ENCODE measurements at regions not wholly inside any gene's neighbourhood (a gene's known extent, or its start where the extent isn't known, plus 50 kb on each side); places are given as distances from the start of the nearest gene placed in this dataset.
"Not testable (repeated sequence)": the region's sequence is repeated elsewhere in the genome, so short reads cannot be mapped to it uniquely, and the experiment has no call there.

- no peak for ATAC-seq (replicated peaks in 1 of 2)
- H3K4me1 Mint-ChIP-seq (ENCODE audit: low read depth) = peaks cover 22% of the 10 kb centered on the region
Observed at GRCh38 chr20:50356525-50356885, 153.7 kb upstream of the PTPN1 start.

GRCh38 chr20:50356962-50357782, 153.0 kb upstream of the PTPN1 start:
- H3K36me3 Mint-ChIP-seq (ENCODE audit: insufficient read depth in 2 of 2) = no peaks in the 10 kb centered on the region
- H3K4me3 Mint-ChIP-seq = no peak overlapping the region
- ATAC-seq (replicated peaks in 1 of 2) (no peak), DNase-seq (no peak)
- H3K27me3 Mint-ChIP-seq (ENCODE audit: low read depth) = peaks cover 7% of the 10 kb centered on the region
- H3K4me1 Mint-ChIP-seq (ENCODE audit: low read depth) = peaks cover 22% of the 10 kb centered on the region
- H3K27ac Mint-ChIP-seq = no peak overlapping the region
- no peaks in the 10 kb centered on the region for H3K9me3 Mint-ChIP-seq

More at GRCh38 chr20:50356525-50356885, 153.7 kb upstream of the PTPN1 start:
- Mint-ChIP-seq H3K27me3 (ENCODE audit: low read depth) (peaks cover 8% of the 10 kb centered on the region), H3K4me3 (no peak overlapping the region), H3K27ac (no peak overlapping the region), H3K36me3 (ENCODE audit: insufficient read depth in 2 of 2) (no peaks in the 10 kb centered on the region), H3K9me3 (no peaks in the 10 kb centered on the region)
- no peak for DNase-seq

- Mint-ChIP-seq H3K36me3 (ENCODE audit: insufficient read depth in 2 of 2) (no peaks in the 10 kb centered on the region), H3K9me3 (no peaks in the 10 kb centered on the region), H3K4me1 (ENCODE audit: low read depth) (peaks cover 16% of the 10 kb centered on the region), H3K4me3 (no peak overlapping the region), H3K27ac (no peak overlapping the region), H3K27me3 (ENCODE audit: low read depth) (peaks cover under 1% of the 10 kb centered on the region)
- DNase-seq (no peak), ATAC-seq (replicated peaks in 1 of 2) (peak in 1 of 2 donors; percentile 13)
Observed at GRCh38 chr20:50357783-50358161, 152.4 kb upstream of the PTPN1 start.

- ATAC-seq (replicated peaks in 1 of 2) = no peak
Observed at GRCh38 chr20:50358166-50358565, 152.0 kb upstream of the PTPN1 start.

GRCh38 chr20:50358971-50359370, 151.2 kb upstream of the PTPN1 start:
- Mint-ChIP-seq H3K36me3 (ENCODE audit: insufficient read depth in 2 of 2) (no peaks in the 10 kb centered on the region), H3K27ac (no peak overlapping the region), H3K9me3 (no peaks in the 10 kb centered on the region), H3K4me1 (ENCODE audit: low read depth) (peaks cover 5% of the 10 kb centered on the region), H3K4me3 (no peak overlapping the region), H3K27me3 (ENCODE audit: low read depth) (no peaks in the 10 kb centered on the region)
- ATAC-seq (replicated peaks in 1 of 2) (no peak), DNase-seq (no peak)

More at GRCh38 chr20:50358166-50358565, 152.0 kb upstream of the PTPN1 start:
- Mint-ChIP-seq H3K4me1 (ENCODE audit: low read depth) (peaks cover 12% of the 10 kb centered on the region), H3K27me3 (ENCODE audit: low read depth) (no peaks in the 10 kb centered on the region), H3K27ac (no peak overlapping the region), H3K9me3 (no peaks in the 10 kb centered on the region), H3K36me3 (ENCODE audit: insufficient read depth in 2 of 2) (no peaks in the 10 kb centered on the region), H3K4me3 (no peak overlapping the region)
- DNase-seq = no peak

- Mint-ChIP-seq H3K4me1 (ENCODE audit: low read depth) (peaks cover 5% of the 10 kb centered on the region), H3K9me3 (no peaks in the 10 kb centered on the region), H3K4me3 (no peak overlapping the region), H3K27ac (no peak overlapping the region), H3K27me3 (ENCODE audit: low read depth) (no peaks in the 10 kb centered on the region), H3K36me3 (ENCODE audit: insufficient read depth in 2 of 2) (no peaks in the 10 kb centered on the region)
- DNase-seq (no peak), ATAC-seq (replicated peaks in 1 of 2) (no peak)
Observed at GRCh38 chr20:50359607-50360217, 150.5 kb upstream of the PTPN1 start.

- H3K4me1 Mint-ChIP-seq (ENCODE audit: low read depth) = peaks cover 5% of the 10 kb centered on the region
- H3K4me3 Mint-ChIP-seq = no peak overlapping the region
- H3K36me3 Mint-ChIP-seq (ENCODE audit: insufficient read depth in 2 of 2) = no peaks in the 10 kb centered on the region
- DNase-seq (no peak), ATAC-seq (replicated peaks in 1 of 2) (no peak)
- no peak overlapping the region for H3K27ac Mint-ChIP-seq
- H3K9me3 Mint-ChIP-seq = no peaks in the 10 kb centered on the region
- no peaks in the 10 kb centered on the region for H3K27me3 Mint-ChIP-seq (ENCODE audit: low read depth)
Observed at GRCh38 chr20:50360218-50360672, 149.9 kb upstream of the PTPN1 start.

GRCh38 chr20:50360921-50361320, 149.3 kb upstream of the PTPN1 start:
- Mint-ChIP-seq H3K4me1 (ENCODE audit: low read depth) (peaks cover 5% of the 10 kb centered on the region), H3K9me3 (no peaks in the 10 kb centered on the region), H3K27ac (no peak overlapping the region), H3K27me3 (ENCODE audit: low read depth) (no peaks in the 10 kb centered on the region), H3K36me3 (ENCODE audit: insufficient read depth in 2 of 2) (no peaks in the 10 kb centered on the region), H3K4me3 (no peak overlapping the region)
- no peak for ATAC-seq (replicated peaks in 1 of 2)
- DNase-seq = no peak

GRCh38 chr20:50362177-50362576, 148.0 kb upstream of the PTPN1 start:
- not testable (repeated sequence) for H3K4me3 Mint-ChIP-seq; H3K27me3 Mint-ChIP-seq (ENCODE audit: low read depth); H3K27ac Mint-ChIP-seq; ATAC-seq (replicated peaks in 1 of 2); H3K36me3 Mint-ChIP-seq (ENCODE audit: insufficient read depth in 2 of 2); H3K9me3 Mint-ChIP-seq; DNase-seq
- H3K4me1 Mint-ChIP-seq (ENCODE audit: low read depth) = peaks cover 11% of the 10 kb centered on the region

GRCh38 chr20:50363027-50363426, 147.2 kb upstream of the PTPN1 start:
- H3K27me3 Mint-ChIP-seq (ENCODE audit: low read depth) = peaks cover 3% of the 10 kb centered on the region
- peaks cover 11% of the 10 kb centered on the region for H3K4me1 Mint-ChIP-seq (ENCODE audit: low read depth)
- H3K27ac Mint-ChIP-seq = no peak overlapping the region
- no peaks in the 10 kb centered on the region for H3K36me3 Mint-ChIP-seq (ENCODE audit: insufficient read depth in 2 of 2)
- H3K4me3 Mint-ChIP-seq = no peak overlapping the region
- ATAC-seq (replicated peaks in 1 of 2) = no peak
- H3K9me3 Mint-ChIP-seq = no peaks in the 10 kb centered on the region
- DNase-seq = no peak

GRCh38 chr20:50363479-50363878, 146.7 kb upstream of the PTPN1 start:
- Mint-ChIP-seq H3K36me3 (ENCODE audit: insufficient read depth in 2 of 2) (no peaks in the 10 kb centered on the region), H3K27me3 (ENCODE audit: low read depth) (peaks cover 6% of the 10 kb centered on the region), H3K4me1 (ENCODE audit: low read depth) (peaks cover 11% of the 10 kb centered on the region), H3K4me3 (no peak overlapping the region), H3K9me3 (no peaks in the 10 kb centered on the region), H3K27ac (no peak overlapping the region)
- no peak for DNase-seq
- ATAC-seq (replicated peaks in 1 of 2) = no peak

- Mint-ChIP-seq H3K4me3 (no peak overlapping the region), H3K27me3 (ENCODE audit: low read depth) (peaks cover 6% of the 10 kb centered on the region), H3K4me1 (ENCODE audit: low read depth) (peaks cover 6% of the 10 kb centered on the region), H3K27ac (no peak overlapping the region), H3K36me3 (ENCODE audit: insufficient read depth in 2 of 2) (no peaks in the 10 kb centered on the region), H3K9me3 (no peaks in the 10 kb centered on the region)
- ATAC-seq (replicated peaks in 1 of 2) (no peak), DNase-seq (no peak)
Observed at GRCh38 chr20:50364542-50364941, 145.6 kb upstream of the PTPN1 start.

GRCh38 chr20:50366270-50367103, 143.7 kb upstream of the PTPN1 start:
- no peaks in the 10 kb centered on the region for H3K9me3 Mint-ChIP-seq
- no peak overlapping the region for H3K27ac Mint-ChIP-seq
- H3K4me3 Mint-ChIP-seq = peak overlapping the region in 1 of 2 donors; percentile 13
- H3K4me1 Mint-ChIP-seq (ENCODE audit: low read depth) = peaks cover 13% of the 10 kb centered on the region
- H3K27me3 Mint-ChIP-seq (ENCODE audit: low read depth) = peaks cover 6% of the 10 kb centered on the region
- ATAC-seq (replicated peaks in 1 of 2) (no peak), DNase-seq (no peak)
- H3K36me3 Mint-ChIP-seq (ENCODE audit: insufficient read depth in 2 of 2) = no peaks in the 10 kb centered on the region

Data from activated T-cell treated with anti-CD3 and anti-CD28 coated beads, Interleukin-2, amount 50 U/mL, for 72 hours (primary cell).